Endothelial cell of umbilical vein (primary cell): ENCODE measurements at regions not wholly inside any gene's neighbourhood (a gene's known extent, or its start where the extent isn't known, plus 50 kb on each side); places are given as distances from the start of the nearest gene placed in this dataset.
"Not testable (repeated sequence)": the region's sequence is repeated elsewhere in the genome, so short reads cannot be mapped to it uniquely, and the experiment has no call there.

Experiments
- BruUV-seq: library from RNA; stranded (reverse); fragments of 400-500 nt; replicated peaks from 2 replicates; lab custom pipeline; 2021; lab: Mats Ljungman, UMichigan
- CTCF ChIA-PET: fragments of 300-600, 350-600 bp; sonication (Branson Sonifier 250); formaldehyde crosslinking; loops from one replicate; lab custom pipeline; 2021; ENCODE audit warnings: antibody characterized with exemption, inconsistent platforms; lab: Charles Lee
- POLR2A ChIA-PET: fragments of 300-600, 350-600 bp; sonication (Branson Sonifier 250); formaldehyde crosslinking; loops from one replicate; lab custom pipeline; 2021; ENCODE audit warnings: antibody characterized with exemption, inconsistent platforms; lab: Charles Lee
- DNase-seq: peaks from one replicate; pipeline ENCODE4 v3.0.0-alpha.2; 2011; ENCODE audit warnings: low read depth, low spot score
- FAIRE-seq: peaks from 2 replicates; lab custom pipeline; 2011; peaks lifted over from hg19 to GRCh38; lab: Jason Lieb, UNC
- H2AFZ ChIP-seq: 2 replicates; pipeline ENCODE4 v1.6.0; 2012; ENCODE audit warnings: low read depth, low read length, control low read depth, inconsistent platforms
- H3K27ac ChIP-seq: 2 replicates; pipeline ENCODE4 v1.5.1; 2011; ENCODE audit warnings: low read depth, mild to moderate bottlenecking, control low read depth, low read length, moderate library complexity; ENCODE audit not compliant: insufficient read depth
- H3K27me3 ChIP-seq, 2 experiments: 2 replicates each; pipeline versions ENCODE4 v1.6.0 to v1.6.1; 2011; ENCODE audit warnings: low read length in 2 of 2, mixed read lengths in 1 of 2; ENCODE audit not compliant: control insufficient read depth in 2 of 2, insufficient read depth in 2 of 2
- H3K36me3 ChIP-seq, 2 experiments: 2 replicates in 1 of 2; 3 replicates in 1 of 2; pipeline ENCODE4 v1.5.1; 2011; ENCODE audit warnings: low read length in 2 of 2, mild to moderate bottlenecking in 1 of 2, moderate library complexity in 1 of 2; ENCODE audit not compliant: control insufficient read depth in 2 of 2, insufficient read depth in 2 of 2; ENCODE audit errors: extremely low read depth in 1 of 2
- H3K4me1 ChIP-seq: 3 replicates; pipeline ENCODE4 v1.5.1; 2011; ENCODE audit warnings: mild to moderate bottlenecking, low read length; ENCODE audit not compliant: control insufficient read depth, insufficient read depth; ENCODE audit errors: extremely low read depth
- H3K4me2 ChIP-seq: 2 replicates; pipeline ENCODE4 v1.6.1; 2011; ENCODE audit warnings: low read length, control low read depth, mixed read lengths; ENCODE audit not compliant: insufficient read depth
- H3K4me3 ChIP-seq, 3 experiments: fragments of 200-600 bp in 1 of 3; sonication (generic), shearing (Covaris generic) in 1 of 3; replicated peaks in 1 of 3; 2 replicates each; pipeline ENCODE4 v1.5.1; 2011 to 2016; ENCODE audit warnings: control low read depth in 3 of 3, low read length in 3 of 3, mild to moderate bottlenecking in 2 of 3, inconsistent platforms in 1 of 3, low read depth in 1 of 3, moderate library complexity in 1 of 3; ENCODE audit not compliant: insufficient read depth in 1 of 3
- H3K79me2 ChIP-seq: 2 replicates; pipeline ENCODE4 v1.6.0; 2012; ENCODE audit warnings: low read length, inconsistent platforms; ENCODE audit not compliant: control insufficient read depth, insufficient read depth
- H3K9ac ChIP-seq: replicated peaks from 2 replicates; pipeline ENCODE3; 2011; ENCODE audit warnings: low read length, control low read depth; ENCODE audit not compliant: insufficient read depth; ENCODE audit errors: extremely low read depth
- H3K9me1 ChIP-seq: replicated peaks from 3 replicates; pipeline ENCODE4 v1.6.0; 2011; ENCODE audit warnings: mild to moderate bottlenecking, low read length; ENCODE audit not compliant: control insufficient read depth, insufficient read depth; ENCODE audit errors: extremely low read depth
- H3K9me3 ChIP-seq: replicated peaks from 2 replicates; pipeline ENCODE4 v1.5.1; 2012; ENCODE audit warnings: low read length, inconsistent platforms; ENCODE audit not compliant: control insufficient read depth, insufficient read depth
- H4K20me1 ChIP-seq: replicated peaks from 2 replicates; pipeline ENCODE3; 2011; ENCODE audit warnings: mild to moderate bottlenecking, low read length; ENCODE audit not compliant: control insufficient read depth, insufficient read depth; ENCODE audit errors: extremely low read depth
- dilution Hi-C: fragments of 300-500 bp; cut with MboI; formaldehyde crosslinking; loops from one replicate; pipeline ENCODE4 v1.15.0; 2019; ENCODE audit warnings: low sequenced_read_pairs; ENCODE audit not compliant: extremely low pct_ligation_motif_present
- intact Hi-C: fragments of 100-400 bp; cut with micrococcal nuclease; formaldehyde crosslinking; loops from one replicate; pipeline ENCODE4 v1.10.0; 2022

- FAIRE-seq, H3K27ac ChIP-seq, H3K9me3 ChIP-seq, H3K9me1 ChIP-seq, H3K4me2 ChIP-seq, H3K27me3 ChIP-seq, H3K9ac ChIP-seq, H3K4me1 ChIP-seq, H2AFZ ChIP-seq, CTCF ChIA-PET, dilution Hi-C loops, BruUV-seq, POLR2A ChIA-PET, DNase-seq, H3K36me3 ChIP-seq, intact Hi-C loops, H3K4me3 ChIP-seq, H3K79me2 ChIP-seq, H4K20me1 ChIP-seq: not testable (repeated sequence)
These were observed 179.2 kb upstream of the OSBPL11 start for GRCh38 chr3:125774433-125775034.

GRCh38 chr3:125775106-125775505 is 179.8 kb upstream of the OSBPL11 start:
- BruUV-seq, H3K4me1 ChIP-seq, H3K36me3 ChIP-seq, H3K4me2 ChIP-seq, POLR2A ChIA-PET, H3K79me2 ChIP-seq, H2AFZ ChIP-seq, H3K9ac ChIP-seq, H3K27ac ChIP-seq, H3K9me1 ChIP-seq, dilution Hi-C loops, intact Hi-C loops, DNase-seq, H3K27me3 ChIP-seq, H3K4me3 ChIP-seq, CTCF ChIA-PET, H3K9me3 ChIP-seq, H4K20me1 ChIP-seq, FAIRE-seq: not testable (repeated sequence)

DNA sequence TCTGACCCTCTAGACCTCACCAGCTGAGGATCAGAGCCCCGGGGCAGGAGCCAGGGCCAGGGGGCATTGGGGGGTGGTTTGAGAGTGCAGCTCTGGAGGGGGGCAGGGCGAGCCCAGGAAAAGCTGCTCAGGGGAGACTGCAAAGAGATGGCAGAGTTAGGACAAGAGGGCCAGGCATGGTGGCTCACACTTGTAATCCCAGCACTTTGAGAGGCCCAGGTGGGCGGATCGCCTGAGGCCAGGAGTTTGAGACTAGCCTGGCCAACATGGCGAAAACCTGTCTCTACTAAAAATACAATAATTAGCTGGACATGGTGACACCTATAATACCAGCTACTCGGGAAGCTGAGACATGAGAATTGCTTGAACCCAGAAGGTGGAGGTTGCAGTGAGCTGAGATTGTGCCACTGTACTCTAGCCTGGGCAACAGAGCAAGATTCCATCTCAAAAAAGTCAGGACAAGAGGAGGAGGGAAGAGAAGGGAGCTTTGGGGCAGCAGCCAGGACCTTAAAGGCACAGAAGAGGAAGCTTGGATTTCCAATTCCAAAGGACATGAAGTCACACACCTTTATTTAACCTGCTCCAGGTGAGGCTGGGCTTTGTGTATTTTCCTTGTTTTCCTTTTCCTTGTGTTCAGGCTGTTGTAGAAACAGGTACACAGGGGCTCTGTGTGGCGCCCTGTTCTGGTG is 180.5 kb upstream of the OSBPL11 start:
- BruUV-seq, dilution Hi-C loops: not testable (repeated sequence)

GRCh38 chr3:125779276-125779675 is 184.0 kb upstream of the OSBPL11 start:
- H3K36me3 ChIP-seq, CTCF ChIA-PET, H3K27ac ChIP-seq, dilution Hi-C loops, H3K9me1 ChIP-seq, H3K9me3 ChIP-seq, BruUV-seq, H3K9ac ChIP-seq, intact Hi-C loops, H2AFZ ChIP-seq, H3K4me2 ChIP-seq, H3K4me1 ChIP-seq, H3K4me3 ChIP-seq, DNase-seq, FAIRE-seq, H3K79me2 ChIP-seq, POLR2A ChIA-PET, H4K20me1 ChIP-seq, H3K27me3 ChIP-seq: not testable (repeated sequence)

More for the DNA sequence above, 180.5 kb upstream of the OSBPL11 start:
- intact Hi-C loops, H2AFZ ChIP-seq, H4K20me1 ChIP-seq, H3K27ac ChIP-seq, H3K79me2 ChIP-seq, POLR2A ChIA-PET, CTCF ChIA-PET, H3K9me3 ChIP-seq, H3K4me2 ChIP-seq, H3K27me3 ChIP-seq, H3K4me1 ChIP-seq, H3K4me3 ChIP-seq, DNase-seq, H3K9ac ChIP-seq, FAIRE-seq, H3K9me1 ChIP-seq, H3K36me3 ChIP-seq: not testable (repeated sequence)
